Sciatic nerve (tissue), 2 donors: ENCODE measurements at regions not wholly inside any gene's neighbourhood (a gene's known extent, or its start where the extent isn't known, plus 50 kb on each side); places are given as distances from the start of the nearest gene placed in this dataset.
"Not testable (repeated sequence)": the region's sequence is repeated elsewhere in the genome, so short reads cannot be mapped to it uniquely, and the experiment has no call there.

Source experiments
- ATAC-seq: fragments of 200-7000 bp; cut with Tn5 transposase; one replicate; pipeline ENCODE4 v1.9.1; 2020; ENCODE audit warnings: mild to moderate bottlenecking, moderate library complexity
- DNase-seq: peaks from one replicate; pipeline ENCODE4 v3.0.0-alpha.2; 2020; ENCODE audit warnings: low spot score
- intact Hi-C: fragments of 100-400 bp; cut with DNase I; formaldehyde crosslinking; loops from one replicate; pipeline ENCODE4 v1.14.2; 2022
- donor health status: DM: no; HTN: no; CAD: no.
- donor health status: DM: no; HTN: no; CAD: no.

DNA sequence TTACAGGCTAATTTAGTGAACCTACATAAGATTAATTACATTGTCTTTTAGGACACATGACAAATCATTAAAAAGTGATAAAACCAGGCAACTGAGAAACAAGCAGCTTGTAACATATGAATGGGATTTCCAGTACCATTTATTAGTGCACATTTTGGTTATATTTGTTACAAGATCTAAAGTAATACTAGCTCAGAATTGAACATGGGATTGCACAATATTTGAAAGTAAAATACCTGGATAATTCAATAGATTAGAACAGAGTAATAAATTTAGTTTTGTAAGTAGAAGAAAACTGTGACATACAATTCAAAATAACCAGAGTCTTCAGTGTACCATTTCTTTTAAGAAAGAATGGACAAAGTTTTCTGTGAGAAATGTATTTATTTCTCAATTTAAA, 1400.7 kb upstream of the ACVR2A start:
- intact Hi-C loops: no loop called here
- DNase-seq (no peak), ATAC-seq (no peak)

DNA sequence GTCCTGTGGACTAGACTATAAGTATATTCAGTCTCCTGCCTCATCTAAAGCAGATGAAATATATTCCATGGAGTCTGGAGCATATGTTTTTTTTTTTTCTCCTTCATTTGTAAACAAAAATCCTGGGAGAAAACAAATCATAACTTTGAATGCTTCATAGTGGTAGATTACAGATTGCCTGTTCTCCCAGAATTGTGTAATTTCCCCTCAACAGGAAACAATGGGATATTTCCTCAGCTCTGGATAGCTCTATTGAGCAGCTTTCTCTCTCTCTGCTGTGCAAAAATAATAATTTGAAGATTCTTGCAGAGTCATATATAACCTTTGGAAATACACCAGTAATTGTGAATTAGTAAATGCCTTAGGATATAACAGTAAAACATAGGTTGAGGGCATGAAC, 1406.6 kb upstream of the ACVR2A start:
- intact Hi-C loops: no loop called here
- no peak for ATAC-seq
- DNase-seq: no peak

DNA sequence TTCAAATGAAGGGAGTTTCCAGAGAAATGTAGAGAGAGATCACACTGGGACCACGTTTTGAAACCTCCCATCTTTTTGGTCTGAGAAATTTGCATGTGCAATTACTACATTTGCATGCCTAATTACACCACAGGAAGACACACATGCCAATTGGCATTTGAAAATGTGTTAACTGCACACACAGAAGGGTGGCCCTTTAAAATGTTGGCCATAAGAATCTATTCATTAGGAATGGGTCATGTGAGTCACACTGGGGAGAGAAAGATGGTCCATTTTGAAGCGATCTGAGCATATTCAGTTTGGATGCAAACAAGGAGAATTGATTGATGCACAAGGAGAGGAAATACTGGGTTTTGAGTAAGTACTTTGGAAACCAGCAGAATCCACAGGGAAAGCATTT, 1407.1 kb upstream of the ACVR2A start:
- intact Hi-C loops: no loop called here
- no peak for DNase-seq

DNA sequence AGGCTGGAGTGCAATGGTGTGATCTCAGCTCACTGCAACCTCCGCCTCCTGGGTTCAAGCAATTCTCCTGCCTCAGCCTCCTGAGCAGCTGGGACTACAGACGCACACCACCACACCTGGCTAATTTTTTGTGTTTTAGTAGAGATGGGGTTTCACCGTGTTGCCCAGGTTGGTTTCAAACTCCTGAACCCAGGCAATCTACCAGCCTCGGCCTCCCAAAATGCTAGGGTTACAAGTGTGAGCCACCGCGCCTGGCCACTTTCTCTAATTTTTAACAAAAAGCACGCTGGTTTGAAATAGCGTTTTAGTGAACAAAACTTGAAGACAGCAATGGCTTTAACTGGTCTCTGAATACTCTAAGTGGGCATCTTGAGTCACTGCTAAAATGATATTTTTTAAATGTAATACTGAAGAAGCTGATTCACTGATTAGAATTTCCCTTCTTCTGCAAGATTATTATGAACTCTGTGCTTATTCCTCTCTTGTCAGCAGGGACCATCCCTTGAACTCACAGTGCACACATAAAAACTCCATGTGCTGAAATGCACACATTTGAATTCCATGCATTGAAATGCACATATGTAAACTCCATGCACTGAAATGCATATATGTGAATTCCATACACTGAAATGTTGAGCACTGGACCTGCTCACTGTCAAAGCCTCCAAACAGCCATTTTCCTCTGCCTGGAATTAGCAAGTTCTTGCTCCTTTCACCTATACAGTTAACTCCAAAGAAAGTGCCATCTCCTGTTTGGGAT, 1411.5 kb upstream of the ACVR2A start:
- ATAC-seq: no peak
- intact Hi-C loops: no loop called here
- DNase-seq: no peak

More for the DNA sequence above, 1407.1 kb upstream of the ACVR2A start:
- no peak for ATAC-seq

DNA sequence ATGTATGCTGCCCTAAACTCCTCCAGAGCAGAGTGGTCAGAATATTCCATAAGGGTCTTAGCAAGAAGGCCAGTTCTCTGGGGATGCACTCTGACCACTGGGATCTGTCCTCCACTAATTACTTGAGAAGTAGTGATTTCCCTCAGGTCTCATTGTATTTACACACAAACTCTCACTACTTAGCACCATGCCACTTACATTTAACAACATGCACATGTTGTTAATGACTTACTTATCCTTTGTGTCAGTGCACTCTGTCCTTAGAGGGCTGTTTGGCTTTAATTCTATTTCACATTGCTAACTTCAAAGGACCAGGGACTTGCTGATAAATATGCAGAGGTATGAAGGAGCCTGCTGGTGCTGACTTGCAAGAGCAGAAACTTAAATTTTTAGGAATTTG, 1415.5 kb upstream of the ACVR2A start:
- ATAC-seq (no peak), DNase-seq (no peak)
- intact Hi-C loops: no loop called here

DNA sequence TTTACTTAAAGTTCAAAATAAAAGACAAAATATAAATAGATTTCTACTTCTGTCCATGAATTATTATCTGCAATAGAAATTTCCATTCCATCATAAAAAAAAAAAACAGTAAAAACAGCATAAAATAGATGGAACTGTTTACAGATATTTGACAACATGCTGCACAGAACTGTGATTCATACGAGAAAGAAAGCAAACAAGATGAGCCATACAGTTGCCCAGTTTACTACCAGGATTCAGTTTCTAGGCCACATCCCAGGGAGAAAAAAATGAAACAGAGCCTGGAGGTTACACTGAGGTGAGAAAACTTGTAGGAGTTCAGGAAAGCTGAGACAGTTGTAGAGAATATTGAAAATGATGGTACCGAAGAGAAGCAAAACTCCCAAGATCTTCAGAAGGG, 1426.9 kb upstream of the ACVR2A start:
- ATAC-seq (no peak), DNase-seq (no peak)
- intact Hi-C loops: no loop called here

DNA sequence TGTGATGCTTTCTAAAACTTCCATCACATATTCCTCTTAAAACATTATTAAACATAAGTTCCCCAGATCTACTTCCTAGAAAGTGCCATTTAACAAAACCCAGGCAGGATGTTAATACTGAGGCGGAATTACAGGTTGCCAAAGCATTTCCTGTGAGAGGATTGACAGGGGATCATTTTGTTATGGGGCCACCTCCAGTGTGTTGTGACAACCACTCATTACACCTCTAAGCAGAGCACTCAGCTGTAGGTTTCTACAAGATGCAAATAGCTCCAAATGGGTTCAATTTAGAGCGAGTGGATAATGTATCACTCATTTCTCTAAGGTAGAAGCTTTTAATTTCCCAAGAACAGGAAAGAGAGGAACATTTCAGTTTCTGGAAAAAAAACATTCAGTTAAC, 1429.5 kb upstream of the ACVR2A start:
- ATAC-seq (no peak), DNase-seq (no peak)
- intact Hi-C loops: no loop called here

DNA sequence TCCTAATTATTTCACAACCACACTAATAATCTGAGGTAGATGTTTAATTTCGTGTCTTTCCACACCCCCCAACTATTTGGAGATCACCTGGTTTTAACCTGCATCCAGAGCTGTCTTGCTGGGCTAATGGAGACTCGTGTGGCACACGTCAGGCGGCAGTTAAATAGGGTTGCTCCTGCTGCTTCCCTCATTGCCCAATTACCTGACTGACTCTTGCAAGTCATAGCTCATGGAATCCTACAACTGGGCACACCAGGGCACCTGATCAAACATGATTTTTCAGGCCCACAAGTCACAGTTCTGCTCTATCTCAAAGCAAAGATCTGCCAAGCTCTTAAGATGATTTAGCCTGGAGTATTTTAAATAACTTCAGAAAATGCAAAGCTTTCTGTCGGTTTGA, 1430.4 kb upstream of the ACVR2A start:
- DNase-seq: no peak
- intact Hi-C loops: no loop called here
- ATAC-seq: no peak

DNA sequence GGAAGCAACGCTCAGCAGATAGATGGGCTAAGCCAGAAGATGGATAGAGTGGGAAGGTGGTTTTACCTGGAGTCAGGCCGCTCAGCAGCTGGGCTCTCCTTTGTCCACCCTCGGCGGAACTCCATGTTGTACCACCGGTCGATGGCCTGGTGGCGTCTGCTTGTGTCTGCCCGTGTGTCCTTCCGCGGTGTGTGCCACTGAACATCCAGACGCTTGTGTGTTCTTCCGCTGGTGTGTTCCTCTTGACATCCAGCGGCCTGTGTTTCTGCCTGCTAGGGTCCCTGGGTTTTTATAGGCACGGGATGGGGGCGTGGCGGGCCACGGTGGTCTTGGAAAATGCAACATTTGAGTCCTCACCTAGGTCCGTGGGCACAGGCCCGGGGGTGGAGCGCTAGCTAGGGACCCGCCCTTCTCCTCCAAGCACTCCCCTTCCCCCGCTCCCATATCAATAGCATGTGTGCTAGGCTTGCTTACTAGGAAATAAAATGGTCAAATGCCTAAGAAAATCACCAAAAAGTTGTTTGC, 1431.7 kb upstream of the ACVR2A start:
- ATAC-seq (no peak), DNase-seq (no peak)
- intact Hi-C loops: no loop called here

DNA sequence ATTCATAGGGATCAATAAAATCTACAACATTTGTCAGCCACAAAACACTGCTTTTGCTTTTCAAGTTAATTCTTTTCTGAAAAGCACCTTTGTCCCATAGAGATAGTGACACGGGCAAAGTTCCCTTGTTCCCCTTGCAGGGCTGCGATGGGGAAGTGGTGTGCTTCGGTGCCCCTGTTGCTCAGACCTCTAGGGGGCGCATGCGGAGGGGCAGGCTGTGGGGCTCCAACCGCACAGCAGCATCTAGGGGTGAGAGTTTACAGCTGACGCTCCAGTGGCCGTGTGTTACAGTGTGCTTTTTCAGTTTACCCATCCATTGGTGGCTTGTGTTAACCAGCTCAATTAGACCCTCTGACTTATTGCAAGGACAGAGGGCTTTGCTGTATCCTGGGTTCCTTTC, 1432.2 kb upstream of the ACVR2A start:
- DNase-seq (no peak), ATAC-seq (no peak)
- intact Hi-C loops: no loop called here

DNA sequence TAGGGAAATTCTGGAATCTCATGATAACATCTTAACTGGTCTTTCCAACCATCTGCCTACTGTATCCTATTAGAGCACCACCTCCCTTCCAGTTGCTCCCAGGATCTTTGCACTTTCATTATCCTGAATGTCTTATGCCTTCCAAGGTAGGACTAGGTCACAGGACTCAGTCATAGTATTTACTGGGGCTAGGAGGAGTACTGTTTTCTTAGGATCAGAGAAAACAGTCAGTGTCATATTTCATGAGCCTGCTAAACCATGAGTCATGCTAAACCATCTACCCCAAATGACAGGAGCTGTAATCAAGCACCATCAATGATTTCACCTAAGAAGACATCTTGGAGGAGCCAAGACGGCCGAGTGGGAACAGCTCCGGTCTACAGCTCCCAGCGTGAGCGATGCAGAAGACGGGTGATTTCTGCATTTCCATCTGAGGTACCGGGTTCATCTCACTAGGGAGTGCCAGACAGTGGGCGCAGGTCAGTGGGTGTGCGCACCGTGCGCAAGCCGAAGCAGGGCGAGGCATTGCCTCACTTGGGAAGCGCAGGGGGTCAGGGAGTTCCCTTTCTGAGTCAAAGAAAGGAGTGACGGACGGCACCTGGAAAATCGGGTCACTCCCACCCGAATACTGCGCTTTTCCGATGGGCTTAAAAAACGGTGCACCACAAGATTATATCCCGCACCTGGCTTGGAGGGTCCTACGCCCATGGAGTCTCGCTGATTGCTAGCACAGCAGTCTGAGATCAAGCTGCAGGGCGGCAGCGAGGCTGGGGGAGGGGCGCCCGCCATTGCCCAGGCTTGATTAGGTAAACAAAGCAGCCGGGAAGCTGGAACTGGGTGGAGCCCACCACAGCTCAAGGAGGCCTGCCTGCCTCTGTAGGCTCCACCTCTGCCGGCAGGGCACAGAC, 1439.2 kb upstream of the ACVR2A start:
- intact Hi-C loops, ATAC-seq, DNase-seq: not testable (repeated sequence)

DNA sequence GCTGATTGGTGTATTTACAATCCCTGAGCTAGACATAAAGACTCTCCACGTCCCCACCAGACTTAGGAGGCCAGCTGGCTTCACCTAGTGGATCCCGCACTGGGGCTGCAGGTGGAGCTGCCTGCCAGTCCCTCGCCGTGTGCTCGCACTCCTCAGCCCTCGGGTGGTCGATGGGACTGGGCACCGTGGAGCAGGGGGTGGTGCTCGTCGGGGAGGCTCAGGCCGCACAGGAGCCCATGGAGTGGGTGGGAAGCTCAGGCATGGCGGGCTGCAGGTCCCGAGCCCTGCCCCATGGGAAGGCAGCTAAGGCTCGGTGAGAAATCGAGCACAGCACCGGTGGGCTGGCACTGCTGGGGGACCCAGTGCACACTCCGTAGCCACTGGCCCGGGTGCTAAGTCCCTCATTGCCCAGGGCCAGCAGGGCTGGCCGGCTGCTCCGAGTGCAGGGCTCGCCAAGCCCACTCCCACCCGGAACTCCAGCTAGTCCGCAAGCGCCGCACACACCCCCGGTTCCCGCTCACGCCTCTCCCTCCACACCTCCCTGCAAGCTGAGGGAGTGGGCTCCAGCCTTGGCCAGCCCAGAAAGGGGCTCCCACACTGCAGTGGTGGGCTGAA, 1441.2 kb upstream of the ACVR2A start:
- ATAC-seq, DNase-seq, intact Hi-C loops: not testable (repeated sequence)

DNA sequence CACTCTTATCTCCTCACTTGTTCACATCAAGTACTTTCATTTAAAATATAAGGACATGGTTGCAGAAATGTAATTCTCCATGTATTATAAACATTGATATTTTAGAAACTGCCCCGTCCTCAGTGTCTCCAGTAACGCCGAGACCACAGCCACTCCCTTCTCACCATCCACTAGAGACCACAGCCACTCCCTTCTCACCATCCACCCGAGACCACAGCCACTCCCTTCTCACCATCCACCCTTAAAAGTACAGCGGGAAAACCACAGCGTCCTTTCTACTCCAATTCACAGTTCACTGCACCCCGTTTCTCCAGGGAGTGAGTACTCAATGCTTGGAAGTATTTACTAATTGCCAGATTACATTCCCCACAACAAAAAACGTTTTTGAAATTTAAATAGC, 1452.2 kb upstream of the ACVR2A start:
- DNase-seq (no peak), ATAC-seq (no peak)
- intact Hi-C loops: no loop called here

DNA sequence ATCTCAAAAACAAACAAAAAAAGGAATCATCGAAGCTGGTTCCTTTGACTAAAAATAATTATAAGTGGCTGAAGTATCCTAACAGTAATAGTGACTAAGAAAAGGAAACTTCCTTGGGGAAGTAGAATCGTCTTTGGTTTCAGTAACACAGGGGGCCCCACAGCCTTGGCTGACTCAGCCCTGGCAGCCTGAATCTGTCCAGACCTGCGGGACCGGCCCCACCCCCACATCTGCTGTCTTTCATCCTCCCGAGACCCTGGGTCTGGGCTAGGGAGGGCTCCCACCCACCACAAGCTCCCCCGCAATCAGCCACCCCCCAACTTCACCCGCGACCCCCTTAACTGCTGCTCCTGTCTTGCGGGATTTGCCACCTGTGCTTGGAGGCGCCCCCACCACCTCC, 1452.6 kb upstream of the ACVR2A start:
- ATAC-seq (no peak), DNase-seq (peak; percentile 40)
- intact Hi-C loops: no loop called here

DNA sequence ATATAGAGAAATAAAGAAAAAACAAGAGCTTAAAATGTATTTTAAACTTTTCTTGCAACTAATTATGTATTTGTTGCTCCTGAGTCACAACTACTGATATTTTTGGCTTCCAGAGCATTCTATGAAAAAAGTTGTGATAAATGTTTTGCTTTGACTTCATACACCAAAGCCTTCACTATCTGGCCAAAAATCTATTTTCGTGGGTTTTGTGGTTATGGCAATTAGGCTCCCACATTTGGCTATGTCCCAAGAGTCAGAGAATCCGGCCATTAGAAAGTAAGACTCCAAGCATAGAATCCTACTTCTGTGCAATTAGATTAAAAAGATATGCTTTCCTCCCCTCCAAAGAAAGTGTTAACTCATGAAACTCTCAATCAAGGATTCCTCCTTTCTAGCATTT, 1456.1 kb upstream of the ACVR2A start:
- ATAC-seq (no peak), DNase-seq (no peak)
- intact Hi-C loops: no loop called here

DNA sequence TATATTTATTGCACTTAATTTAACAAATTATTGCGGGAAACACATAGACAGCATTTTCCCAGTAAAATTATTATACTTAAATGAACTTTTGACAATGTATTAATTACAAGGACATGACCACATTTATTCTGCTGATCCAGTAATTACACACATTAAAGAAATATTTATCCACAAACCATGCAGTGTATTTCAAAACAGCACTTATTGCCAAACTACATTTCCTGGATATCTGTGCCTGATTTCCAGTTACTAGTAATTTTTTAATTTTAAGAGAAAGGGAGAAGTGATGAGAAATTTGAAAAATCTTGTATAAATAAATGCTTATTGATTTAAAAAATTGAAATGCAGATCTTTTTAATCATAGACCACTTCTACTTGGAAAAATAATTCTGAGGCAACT, 1458.7 kb upstream of the ACVR2A start:
- ATAC-seq: no peak
- no peak for DNase-seq
- intact Hi-C loops: no loop called here

DNA sequence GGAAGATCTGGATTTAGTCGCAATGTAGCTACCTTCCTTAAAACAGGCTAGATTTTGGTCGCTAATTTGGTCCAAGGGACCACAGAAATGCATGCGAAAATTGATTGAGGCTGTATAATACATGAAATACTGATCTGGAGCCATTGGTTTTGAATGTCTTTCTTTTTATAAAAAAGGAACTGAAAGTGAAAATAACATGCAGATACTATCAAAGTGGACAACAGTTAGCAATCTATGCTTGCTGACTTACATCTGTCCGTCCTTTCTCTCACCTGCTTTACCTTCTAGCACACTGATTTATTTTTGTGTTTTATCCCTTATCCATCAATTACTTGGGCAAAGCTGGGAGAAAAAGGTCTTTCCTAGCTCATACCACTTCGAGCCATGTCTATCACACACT, 1459.8 kb upstream of the ACVR2A start:
- intact Hi-C loops: no loop called here
- ATAC-seq (no peak), DNase-seq (no peak)

DNA sequence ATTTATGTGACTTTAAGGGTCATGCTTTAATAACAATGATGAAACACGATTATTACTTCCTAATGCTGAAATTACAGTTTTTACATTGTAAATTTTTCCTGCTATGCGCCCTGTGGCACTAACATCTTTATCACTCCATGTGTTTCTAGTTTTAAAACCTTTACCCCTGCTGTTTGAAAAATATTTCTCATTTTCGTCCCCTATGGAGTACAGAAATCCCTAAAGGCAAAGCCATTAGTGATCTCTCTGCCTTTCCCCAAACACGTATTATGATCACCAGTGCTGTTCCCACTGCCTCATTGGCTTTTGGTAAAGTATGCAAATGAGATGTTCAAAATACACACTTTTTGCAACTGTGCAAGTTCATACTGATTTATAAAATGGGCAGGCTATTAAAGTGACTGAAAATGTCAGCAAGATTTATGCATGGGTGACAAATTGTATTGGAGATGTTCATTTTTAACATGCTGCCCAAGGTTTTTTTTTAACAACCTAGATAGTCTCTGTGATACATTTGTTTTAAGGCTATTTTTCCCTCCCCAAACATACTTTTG, 1468.2 kb upstream of the ACVR2A start:
- DNase-seq (no peak), ATAC-seq (no peak)
- intact Hi-C loops: no loop called here

DNA sequence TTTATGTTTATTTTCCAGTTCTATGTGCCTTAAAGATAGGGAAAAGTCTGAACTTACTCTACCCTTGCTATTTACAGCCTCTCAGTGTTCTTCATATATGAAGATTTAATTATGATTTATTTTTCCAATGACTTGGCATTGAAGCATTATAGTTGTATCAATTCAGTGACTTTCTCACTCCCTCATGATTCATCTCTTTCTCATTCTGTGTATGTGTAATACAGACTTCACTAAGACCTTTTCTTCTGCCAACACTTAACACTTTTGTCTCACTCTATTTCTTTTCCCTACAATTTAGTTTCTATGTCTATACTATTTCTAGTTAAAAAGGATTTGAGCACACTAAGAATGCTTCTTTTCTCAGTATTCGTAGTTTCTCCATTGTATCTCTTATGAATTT, 1470.3 kb upstream of the ACVR2A start:
- intact Hi-C loops: no loop called here
- ATAC-seq (no peak), DNase-seq (no peak)
